ENCODE measurements at regions not wholly inside any gene's neighbourhood (a gene's known extent, or its start where the extent isn't known, plus 50 kb on each side); places are given as distances from the start of the nearest gene placed in this dataset.

DNA sequence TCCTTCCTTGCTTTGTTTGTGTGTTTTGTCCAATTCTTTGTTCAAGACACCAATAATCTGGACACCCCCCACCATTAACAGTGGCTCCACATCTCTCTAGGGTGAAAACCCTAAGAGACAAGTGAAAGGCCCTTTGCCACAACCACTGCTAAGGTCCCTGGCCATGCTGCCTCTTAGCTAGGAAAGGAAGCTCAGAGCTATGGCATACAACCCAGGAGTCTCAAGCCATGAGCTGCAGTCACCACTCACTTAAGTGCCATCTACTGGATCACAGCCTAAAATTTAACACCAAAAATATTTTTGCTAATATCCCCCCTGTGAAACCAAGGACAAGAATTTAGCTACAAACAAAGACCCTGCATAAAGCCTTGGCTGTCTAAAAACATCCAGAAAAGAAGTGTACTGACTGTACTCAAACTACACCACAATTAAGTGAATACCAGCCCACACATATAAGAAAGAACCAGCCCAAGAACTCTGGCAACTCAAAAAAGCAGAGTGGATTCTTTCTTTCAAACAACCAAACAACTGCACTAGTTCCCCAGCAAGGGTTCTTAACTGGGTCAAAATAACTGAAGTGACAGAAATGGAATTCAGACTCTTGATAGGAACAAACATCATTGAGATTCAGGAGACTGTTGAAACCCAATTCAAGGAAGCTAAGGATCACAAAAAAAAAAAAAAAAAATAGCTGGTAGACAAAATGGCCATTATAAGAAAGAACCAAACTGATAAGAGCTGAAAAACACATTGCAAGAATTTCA, 130.1 kb upstream of the GALNT5 start:
- peaks cover 0 to 3% (median 0%) of the 10 kb centered on the region in 5 donors for H3K27me3 ChIP-seq (ENCODE audit: control insufficient read depth in 5 of 5, insufficient read depth in 4 of 5, low read length in 5 of 5)
- no peaks in the 10 kb centered on the region for H3K36me3 ChIP-seq (ENCODE audit: control insufficient read depth in 5 of 5, insufficient read depth in 5 of 5, low read length in 5 of 5)
- H3K9ac ChIP-seq (ENCODE audit: low read length in 5 of 5), result no peak overlapping the region
- no peak overlapping the region for H3K27ac ChIP-seq (ENCODE audit: low read depth, low read length)
- H3K9me3 ChIP-seq (ENCODE audit: control insufficient read depth in 5 of 5, low read length in 5 of 5), result no peaks in the 10 kb centered on the region
- no peaks in the 10 kb centered on the region for H3K4me1 ChIP-seq (ENCODE audit: control insufficient read depth in 5 of 5, insufficient read depth in 5 of 5, low read length in 5 of 5)
- H3K4me3 ChIP-seq (ENCODE audit: low read depth in 1 of 5, low read length in 5 of 5), result no peak overlapping the region

DNA sequence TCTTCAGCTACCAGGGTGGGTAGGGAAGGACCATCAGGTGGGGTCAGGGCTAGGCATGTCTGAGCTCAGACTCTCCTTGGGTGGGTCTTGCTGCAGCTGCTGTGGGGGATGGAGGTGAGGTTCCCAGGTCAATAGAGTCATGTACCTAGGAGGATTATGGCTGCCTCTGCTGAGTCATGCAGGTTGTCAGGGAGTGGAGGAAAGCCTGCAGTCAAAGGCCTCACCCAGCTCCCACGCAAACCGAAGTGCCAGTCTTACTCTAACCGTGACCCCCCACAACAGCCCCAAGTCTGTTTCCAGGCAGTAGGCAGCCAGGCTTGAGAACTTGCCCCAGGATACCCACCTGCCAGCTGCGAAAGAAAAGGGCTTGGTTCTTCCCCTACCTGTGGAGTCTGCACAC, 113.6 kb upstream of the GALNT5 start:
- no peak overlapping the region for H3K27ac ChIP-seq (ENCODE audit: low read depth, low read length)
- H3K4me3 ChIP-seq (ENCODE audit: low read depth in 1 of 5, low read length in 5 of 5), result no peak overlapping the region
- H3K4me1 ChIP-seq (ENCODE audit: control insufficient read depth in 5 of 5, insufficient read depth in 5 of 5, low read length in 5 of 5), result no peaks in the 10 kb centered on the region
- H3K27me3 ChIP-seq (ENCODE audit: control insufficient read depth in 5 of 5, insufficient read depth in 4 of 5, low read length in 5 of 5), result no peaks in the 10 kb centered on the region
- no peaks in the 10 kb centered on the region for H3K36me3 ChIP-seq (ENCODE audit: control insufficient read depth in 5 of 5, insufficient read depth in 5 of 5, low read length in 5 of 5)
- no peak overlapping the region for H3K9ac ChIP-seq (ENCODE audit: low read length in 5 of 5)
- no peaks in the 10 kb centered on the region for H3K9me3 ChIP-seq (ENCODE audit: control insufficient read depth in 5 of 5, low read length in 5 of 5)

DNA sequence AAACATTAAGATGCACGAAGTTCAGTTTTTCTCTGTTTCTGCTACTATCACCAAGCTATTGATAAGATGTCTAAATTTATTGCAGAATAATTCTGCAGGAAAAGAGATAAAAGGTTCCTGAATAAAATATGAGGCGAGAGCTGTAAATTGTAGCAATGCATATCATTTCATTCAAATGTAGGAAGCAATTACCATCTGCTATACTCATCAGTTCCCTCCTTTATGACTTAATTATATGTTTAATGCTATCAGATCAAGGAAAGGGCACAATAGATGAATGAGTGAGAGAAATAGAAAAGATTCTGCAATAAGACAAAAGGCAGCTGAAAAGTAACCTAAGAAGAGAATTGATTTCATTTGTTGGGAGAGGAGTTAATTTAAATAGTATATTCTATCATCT, 108.2 kb upstream of the GALNT5 start:
- no peaks in the 10 kb centered on the region for H3K27me3 ChIP-seq (ENCODE audit: control insufficient read depth in 5 of 5, insufficient read depth in 4 of 5, low read length in 5 of 5)
- no peaks in the 10 kb centered on the region for H3K36me3 ChIP-seq (ENCODE audit: control insufficient read depth in 5 of 5, insufficient read depth in 5 of 5, low read length in 5 of 5)
- no peak overlapping the region for H3K4me3 ChIP-seq (ENCODE audit: low read depth in 1 of 5, low read length in 5 of 5)
- H3K4me1 ChIP-seq (ENCODE audit: control insufficient read depth in 5 of 5, insufficient read depth in 5 of 5, low read length in 5 of 5), result peaks cover 0 to 7% (median 0%) of the 10 kb centered on the region in 5 donors
- H3K27ac ChIP-seq (ENCODE audit: low read depth, low read length), result no peak overlapping the region
- no peak overlapping the region for H3K9ac ChIP-seq (ENCODE audit: low read length in 5 of 5)
- H3K9me3 ChIP-seq (ENCODE audit: control insufficient read depth in 5 of 5, low read length in 5 of 5), result no peaks in the 10 kb centered on the region

DNA sequence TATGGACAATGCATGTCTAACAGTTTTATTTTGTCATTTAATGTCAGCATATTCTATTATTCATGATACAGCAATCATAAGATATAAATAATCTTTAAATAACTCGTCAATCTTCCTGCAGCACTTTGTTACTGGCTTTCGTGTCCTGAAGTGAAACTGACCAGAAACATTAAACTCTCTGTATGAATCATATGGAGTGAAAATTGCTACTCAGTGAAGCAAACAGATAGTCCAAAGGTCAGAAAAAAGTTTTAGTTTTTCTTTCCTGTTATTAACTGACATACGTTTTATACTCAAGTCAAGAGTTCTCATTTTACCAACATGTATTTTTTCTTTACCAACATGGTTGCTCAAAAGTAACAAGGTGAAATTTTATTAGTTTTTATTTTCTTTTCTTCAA, 106.8 kb upstream of the GALNT5 start:
- H3K27ac ChIP-seq (ENCODE audit: low read depth, low read length), result no peak overlapping the region
- H3K9ac ChIP-seq (ENCODE audit: low read length in 5 of 5), result no peak overlapping the region
- peaks cover 0 to 7% (median 0%) of the 10 kb centered on the region in 5 donors for H3K4me1 ChIP-seq (ENCODE audit: control insufficient read depth in 5 of 5, insufficient read depth in 5 of 5, low read length in 5 of 5)
- H3K27me3 ChIP-seq (ENCODE audit: control insufficient read depth in 5 of 5, insufficient read depth in 4 of 5, low read length in 5 of 5), result no peaks in the 10 kb centered on the region
- H3K4me3 ChIP-seq (ENCODE audit: low read depth in 1 of 5, low read length in 5 of 5), result no peak overlapping the region
- H3K36me3 ChIP-seq (ENCODE audit: control insufficient read depth in 5 of 5, insufficient read depth in 5 of 5, low read length in 5 of 5), result no peaks in the 10 kb centered on the region
- no peaks in the 10 kb centered on the region for H3K9me3 ChIP-seq (ENCODE audit: control insufficient read depth in 5 of 5, low read length in 5 of 5)

DNA sequence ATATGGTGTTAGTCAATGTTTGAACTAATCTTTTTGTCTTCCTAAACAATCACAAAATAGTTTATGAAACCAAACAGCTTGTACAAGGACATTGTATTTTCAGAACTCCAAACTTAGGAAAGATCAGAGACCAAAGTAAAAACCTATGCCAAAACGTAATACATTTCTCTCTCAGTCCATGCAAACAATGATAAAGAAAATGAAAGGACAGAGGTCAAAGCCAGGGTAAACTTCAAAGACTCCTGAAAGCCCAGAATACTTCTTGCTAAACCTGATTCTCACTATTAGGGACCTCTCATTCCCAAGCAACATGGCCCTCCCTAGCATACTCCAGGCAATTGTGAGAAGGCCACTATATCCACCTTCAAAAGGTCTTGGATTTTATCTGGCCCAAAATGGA, 105.1 kb upstream of the GALNT5 start:
- Histone ChIP-seq H3K9ac (ENCODE audit: low read length in 5 of 5) (no peak overlapping the region), H3K27ac (ENCODE audit: low read depth, low read length) (no peak overlapping the region), H3K4me3 (ENCODE audit: low read depth in 1 of 5, low read length in 5 of 5) (no peak overlapping the region), H3K4me1 (ENCODE audit: control insufficient read depth in 5 of 5, insufficient read depth in 5 of 5, low read length in 5 of 5) (peaks cover 0 to 7% (median 0%) of the 10 kb centered on the region in 5 donors), H3K9me3 (ENCODE audit: control insufficient read depth in 5 of 5, low read length in 5 of 5) (no peaks in the 10 kb centered on the region), H3K27me3 (ENCODE audit: control insufficient read depth in 5 of 5, insufficient read depth in 4 of 5, low read length in 5 of 5) (no peaks in the 10 kb centered on the region), H3K36me3 (ENCODE audit: control insufficient read depth in 5 of 5, insufficient read depth in 5 of 5, low read length in 5 of 5) (no peaks in the 10 kb centered on the region)

DNA sequence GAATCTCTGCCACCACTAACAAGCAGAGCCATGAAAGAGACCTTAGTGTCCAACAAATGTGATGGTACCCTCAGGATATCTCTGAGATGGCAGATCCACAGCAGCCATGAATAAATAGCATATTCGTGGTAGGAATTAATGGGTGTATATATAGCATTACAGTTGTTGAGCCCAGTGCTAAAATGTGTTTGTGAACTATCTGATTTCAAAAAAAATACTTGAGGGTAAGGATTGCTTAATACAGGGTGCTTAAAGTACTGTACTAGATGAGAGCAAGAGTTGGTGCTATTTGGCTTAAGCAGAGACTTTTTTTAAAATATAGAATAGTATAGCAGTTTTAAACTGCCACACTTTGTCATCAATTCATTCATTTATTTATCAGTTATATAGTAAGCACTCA, 101.5 kb upstream of the GALNT5 start:
- Histone ChIP-seq H3K4me1 (ENCODE audit: control insufficient read depth in 5 of 5, insufficient read depth in 5 of 5, low read length in 5 of 5) (peaks cover 0 to 7% (median 0%) of the 10 kb centered on the region in 5 donors), H3K9ac (ENCODE audit: low read length in 5 of 5) (no peak overlapping the region), H3K27me3 (ENCODE audit: control insufficient read depth in 5 of 5, insufficient read depth in 4 of 5, low read length in 5 of 5) (no peaks in the 10 kb centered on the region), H3K4me3 (ENCODE audit: low read depth in 1 of 5, low read length in 5 of 5) (no peak overlapping the region), H3K27ac (ENCODE audit: low read depth, low read length) (no peak overlapping the region), H3K36me3 (ENCODE audit: control insufficient read depth in 5 of 5, insufficient read depth in 5 of 5, low read length in 5 of 5) (no peaks in the 10 kb centered on the region), H3K9me3 (ENCODE audit: control insufficient read depth in 5 of 5, low read length in 5 of 5) (no peaks in the 10 kb centered on the region)

DNA sequence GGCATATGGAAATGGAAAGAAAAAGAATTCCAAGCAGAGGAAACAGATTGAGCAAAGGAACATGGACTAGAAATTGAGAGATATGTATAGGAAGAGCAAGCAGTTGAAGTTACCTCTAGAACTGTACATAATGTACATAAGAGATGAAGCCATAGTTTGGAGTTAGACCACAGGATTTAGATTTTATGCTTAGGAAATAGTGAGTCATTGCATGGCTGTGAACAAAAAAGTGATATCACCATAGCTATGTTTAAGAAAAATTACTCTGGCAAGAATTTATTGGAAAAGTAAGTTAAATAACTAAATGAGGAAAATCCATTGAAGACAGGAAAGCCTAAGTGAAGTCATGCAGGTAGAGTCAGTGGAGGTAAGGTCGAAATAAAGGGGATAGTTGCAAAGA, 99.4 kb upstream of the GALNT5 start:
- Histone ChIP-seq H3K27ac (ENCODE audit: low read depth, low read length) (no peak overlapping the region), H3K4me3 (ENCODE audit: low read depth in 1 of 5, low read length in 5 of 5) (no peak overlapping the region), H3K4me1 (ENCODE audit: control insufficient read depth in 5 of 5, insufficient read depth in 5 of 5, low read length in 5 of 5) (peaks cover 0 to 7% (median 0%) of the 10 kb centered on the region in 5 donors), H3K27me3 (ENCODE audit: control insufficient read depth in 5 of 5, insufficient read depth in 4 of 5, low read length in 5 of 5) (no peaks in the 10 kb centered on the region), H3K9ac (ENCODE audit: low read length in 5 of 5) (no peak overlapping the region), H3K36me3 (ENCODE audit: control insufficient read depth in 5 of 5, insufficient read depth in 5 of 5, low read length in 5 of 5) (no peaks in the 10 kb centered on the region), H3K9me3 (ENCODE audit: control insufficient read depth in 5 of 5, low read length in 5 of 5) (no peaks in the 10 kb centered on the region)

DNA sequence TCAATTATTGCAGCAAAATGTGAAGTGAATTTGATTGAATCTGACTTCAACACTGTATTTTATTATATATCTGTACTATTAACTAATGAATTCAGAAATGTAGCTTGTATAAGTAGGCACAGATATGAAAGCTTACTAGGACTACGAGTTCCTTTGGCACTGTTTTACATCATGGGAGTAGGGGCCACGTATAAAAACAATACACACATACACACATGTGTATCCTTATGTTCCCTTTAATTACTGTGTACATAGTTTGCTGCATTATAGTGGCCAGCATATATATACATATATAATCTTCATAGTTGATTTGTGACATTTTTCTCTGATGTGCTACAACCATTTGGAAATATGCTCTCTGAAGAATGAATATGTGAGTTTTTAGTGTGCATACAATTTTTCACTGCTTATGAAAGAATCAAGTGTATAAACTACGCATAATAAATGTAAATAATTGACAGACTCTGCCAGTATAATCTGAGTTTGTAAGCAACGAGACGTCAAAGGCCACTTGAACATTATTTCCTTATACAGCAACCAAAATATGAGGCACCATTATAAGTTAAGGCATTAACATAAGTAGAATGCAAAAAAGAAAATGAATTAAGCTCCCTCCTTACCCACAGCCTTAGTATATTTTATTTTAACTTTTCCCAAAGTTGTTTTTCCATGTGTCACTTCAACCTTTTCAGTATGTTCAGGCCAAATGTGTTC, 98.1 kb upstream of the GALNT5 start:
- Histone ChIP-seq H3K27ac (ENCODE audit: low read depth, low read length) (no peak overlapping the region), H3K4me3 (ENCODE audit: low read depth in 1 of 5, low read length in 5 of 5) (no peak overlapping the region), H3K4me1 (ENCODE audit: control insufficient read depth in 5 of 5, insufficient read depth in 5 of 5, low read length in 5 of 5) (no peaks in the 10 kb centered on the region), H3K9ac (ENCODE audit: low read length in 5 of 5) (no peak overlapping the region), H3K36me3 (ENCODE audit: control insufficient read depth in 5 of 5, insufficient read depth in 5 of 5, low read length in 5 of 5) (no peaks in the 10 kb centered on the region), H3K9me3 (ENCODE audit: control insufficient read depth in 5 of 5, low read length in 5 of 5) (peaks cover 0 to 2% (median 0%) of the 10 kb centered on the region in 5 donors), H3K27me3 (ENCODE audit: control insufficient read depth in 5 of 5, insufficient read depth in 4 of 5, low read length in 5 of 5) (no peaks in the 10 kb centered on the region)

DNA sequence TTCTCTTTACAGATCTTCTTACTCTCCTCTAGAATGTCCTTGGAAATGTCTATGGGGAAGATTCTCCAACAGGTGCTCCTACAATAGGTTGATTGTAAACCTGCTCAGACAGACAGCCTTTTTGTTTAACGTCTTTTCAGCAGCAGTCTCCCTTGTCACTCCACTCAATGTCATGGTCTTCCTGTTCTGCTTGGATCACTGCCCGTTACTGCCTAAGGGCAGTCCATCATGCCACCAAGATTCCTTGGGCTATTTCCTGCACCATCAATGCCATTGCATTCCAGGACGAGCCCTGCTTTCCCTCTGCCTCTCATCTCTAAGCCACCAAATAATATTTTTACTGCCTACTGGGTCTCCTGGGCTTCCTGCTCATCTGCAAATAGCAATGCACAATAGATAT, 97.4 kb upstream of the GALNT5 start:
- Histone ChIP-seq H3K36me3 (ENCODE audit: control insufficient read depth in 5 of 5, insufficient read depth in 5 of 5, low read length in 5 of 5) (no peaks in the 10 kb centered on the region), H3K9me3 (ENCODE audit: control insufficient read depth in 5 of 5, low read length in 5 of 5) (peaks cover 0 to 9% (median 1%) of the 10 kb centered on the region in 5 donors), H3K4me3 (ENCODE audit: low read depth in 1 of 5, low read length in 5 of 5) (no peak overlapping the region), H3K4me1 (ENCODE audit: control insufficient read depth in 5 of 5, insufficient read depth in 5 of 5, low read length in 5 of 5) (no peaks in the 10 kb centered on the region), H3K27ac (ENCODE audit: low read depth, low read length) (no peak overlapping the region), H3K27me3 (ENCODE audit: control insufficient read depth in 5 of 5, insufficient read depth in 4 of 5, low read length in 5 of 5) (no peaks in the 10 kb centered on the region), H3K9ac (ENCODE audit: low read length in 5 of 5) (no peak overlapping the region)

DNA sequence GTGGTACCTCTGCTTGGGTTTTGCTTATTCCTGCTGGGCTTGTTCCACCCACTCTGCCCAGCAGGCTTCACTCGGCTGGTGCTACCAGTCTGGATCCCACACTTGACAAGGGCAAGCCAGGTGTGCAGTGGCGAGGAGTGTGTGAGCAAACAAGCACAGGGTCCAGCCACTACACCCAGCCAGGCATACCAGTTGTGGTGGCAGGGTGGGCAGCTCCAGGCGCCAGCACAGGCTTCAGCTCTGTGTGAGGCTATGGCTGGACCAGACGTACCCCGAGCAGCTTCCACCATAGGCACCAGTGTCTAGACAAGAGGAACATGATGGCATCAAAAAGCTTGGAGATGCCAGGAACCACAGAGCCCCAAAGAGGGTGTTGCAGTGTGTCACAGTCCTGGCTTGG, 93.1 kb upstream of the GALNT5 start:
- Histone ChIP-seq H3K27ac (ENCODE audit: low read depth, low read length) (no peak overlapping the region), H3K4me1 (ENCODE audit: control insufficient read depth in 5 of 5, insufficient read depth in 5 of 5, low read length in 5 of 5) (no peaks in the 10 kb centered on the region), H3K36me3 (ENCODE audit: control insufficient read depth in 5 of 5, insufficient read depth in 5 of 5, low read length in 5 of 5) (no peaks in the 10 kb centered on the region), H3K4me3 (ENCODE audit: low read depth in 1 of 5, low read length in 5 of 5) (no peak overlapping the region), H3K27me3 (ENCODE audit: control insufficient read depth in 5 of 5, insufficient read depth in 4 of 5, low read length in 5 of 5) (peaks cover 0 to 3% (median 0%) of the 10 kb centered on the region in 5 donors), H3K9me3 (ENCODE audit: control insufficient read depth in 5 of 5, low read length in 5 of 5) (peaks cover 0 to 10% (median 6%) of the 10 kb centered on the region in 5 donors), H3K9ac (ENCODE audit: low read length in 5 of 5) (no peak overlapping the region)

Measured in subcutaneous abdominal adipose tissue (tissue), 5 donors.